ENCODE measurements at regions not wholly inside any gene's neighbourhood (a gene's known extent, or its start where the extent isn't known, plus 50 kb on each side); places are given as distances from the start of the nearest gene placed in this dataset.

DNA sequence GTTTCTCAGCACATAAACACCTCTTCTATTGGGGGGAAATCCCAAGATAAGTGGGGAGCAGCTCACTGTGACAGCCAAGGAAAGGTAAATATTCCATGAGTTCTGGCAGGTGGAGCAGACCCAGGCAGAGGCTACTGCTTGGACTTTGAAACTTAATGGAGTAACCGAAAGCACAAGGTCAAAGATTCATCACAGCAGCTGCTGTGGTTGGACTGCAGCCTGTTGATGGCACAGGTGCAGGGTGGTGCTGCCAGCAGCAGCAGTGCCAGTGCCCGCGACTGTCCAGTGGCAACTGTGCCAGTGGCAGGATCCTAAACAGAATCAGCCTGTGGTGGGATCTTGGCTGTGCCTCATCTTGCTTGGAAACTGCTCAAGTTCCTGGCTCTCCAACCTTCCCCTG, 81.4 kb upstream of the ARID2 start:
- TF ChIP-seq, protein P1, sequence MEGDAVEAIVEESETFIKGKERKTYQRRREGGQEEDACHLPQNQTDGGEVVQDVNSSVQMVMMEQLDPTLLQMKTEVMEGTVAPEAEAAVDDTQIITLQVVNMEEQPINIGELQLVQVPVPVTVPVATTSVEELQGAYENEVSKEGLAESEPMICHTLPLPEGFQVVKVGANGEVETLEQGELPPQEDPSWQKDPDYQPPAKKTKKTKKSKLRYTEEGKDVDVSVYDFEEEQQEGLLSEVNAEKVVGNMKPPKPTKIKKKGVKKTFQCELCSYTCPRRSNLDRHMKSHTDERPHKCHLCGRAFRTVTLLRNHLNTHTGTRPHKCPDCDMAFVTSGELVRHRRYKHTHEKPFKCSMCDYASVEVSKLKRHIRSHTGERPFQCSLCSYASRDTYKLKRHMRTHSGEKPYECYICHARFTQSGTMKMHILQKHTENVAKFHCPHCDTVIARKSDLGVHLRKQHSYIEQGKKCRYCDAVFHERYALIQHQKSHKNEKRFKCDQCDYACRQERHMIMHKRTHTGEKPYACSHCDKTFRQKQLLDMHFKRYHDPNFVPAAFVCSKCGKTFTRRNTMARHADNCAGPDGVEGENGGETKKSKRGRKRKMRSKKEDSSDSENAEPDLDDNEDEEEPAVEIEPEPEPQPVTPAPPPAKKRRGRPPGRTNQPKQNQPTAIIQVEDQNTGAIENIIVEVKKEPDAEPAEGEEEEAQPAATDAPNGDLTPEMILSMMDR (conservative IDR thresholded peaks at IDR 0.05; ENCODE audit: low read depth, low read length): no peak
- DNase-seq (ENCODE audit: low read depth): no peak
- H3K4me3 ChIP-seq (ENCODE audit: low read depth, low read length): no peak overlapping the region

DNA sequence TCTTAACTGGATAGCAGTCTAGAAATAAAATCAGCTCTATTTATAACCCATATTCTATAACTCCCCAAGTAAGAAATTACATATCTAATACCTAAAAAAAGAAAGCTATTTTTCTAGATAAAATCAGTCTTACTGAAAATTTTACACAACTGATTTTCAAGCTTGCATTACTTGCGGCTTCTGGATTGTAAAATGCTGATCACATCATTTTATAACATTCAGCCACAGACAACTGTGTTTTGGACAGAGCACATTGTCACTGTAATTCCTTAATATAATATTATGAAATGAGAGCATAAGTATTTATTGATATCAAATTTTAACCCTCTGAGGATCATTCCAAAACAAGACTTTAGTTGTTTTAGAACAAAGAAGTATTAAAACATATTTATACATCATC, 78.5 kb upstream of the ARID2 start:
- TF ChIP-seq, protein P1 (conservative IDR thresholded peaks at IDR 0.05; ENCODE audit: low read depth, low read length): no peak
- no peak for DNase-seq (ENCODE audit: low read depth)
- H3K4me3 ChIP-seq (ENCODE audit: low read depth, low read length): no peak overlapping the region

DNA sequence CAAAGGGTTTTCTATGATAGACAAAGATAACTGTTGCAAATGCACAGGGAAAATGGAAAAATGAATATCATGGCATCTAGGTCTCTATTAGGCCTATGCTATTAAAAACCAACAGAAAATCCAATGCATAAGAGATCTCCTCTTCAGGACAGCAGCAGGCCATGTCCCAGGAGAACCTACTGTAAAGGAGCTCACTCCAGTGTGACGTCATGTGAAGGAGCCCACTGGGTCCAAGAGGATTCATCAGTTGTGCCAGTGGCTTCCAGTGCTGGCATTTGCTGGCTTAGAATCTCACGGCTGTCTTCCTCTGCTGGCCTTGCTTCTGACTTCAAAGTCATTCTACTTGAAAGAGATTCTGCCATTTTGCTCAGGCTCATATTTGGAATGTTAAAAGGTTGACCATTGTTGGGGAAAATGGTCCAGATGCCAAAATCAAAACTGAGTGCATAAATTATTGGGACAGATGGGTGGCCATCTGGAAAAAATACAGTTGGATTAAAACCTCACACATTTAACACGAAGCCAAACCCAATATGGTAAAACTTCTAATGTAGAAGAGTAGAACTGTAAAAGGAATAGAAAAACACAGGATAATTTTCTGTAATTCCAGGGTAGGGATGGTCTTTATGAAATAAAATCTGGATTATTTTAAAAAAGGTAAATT, 75.4 kb upstream of the ARID2 start:
- TF ChIP-seq, protein P1 (conservative IDR thresholded peaks at IDR 0.05; ENCODE audit: low read depth, low read length): no peak
- no peak for DNase-seq (ENCODE audit: low read depth)
- no peak overlapping the region for H3K4me3 ChIP-seq (ENCODE audit: low read depth, low read length)

DNA sequence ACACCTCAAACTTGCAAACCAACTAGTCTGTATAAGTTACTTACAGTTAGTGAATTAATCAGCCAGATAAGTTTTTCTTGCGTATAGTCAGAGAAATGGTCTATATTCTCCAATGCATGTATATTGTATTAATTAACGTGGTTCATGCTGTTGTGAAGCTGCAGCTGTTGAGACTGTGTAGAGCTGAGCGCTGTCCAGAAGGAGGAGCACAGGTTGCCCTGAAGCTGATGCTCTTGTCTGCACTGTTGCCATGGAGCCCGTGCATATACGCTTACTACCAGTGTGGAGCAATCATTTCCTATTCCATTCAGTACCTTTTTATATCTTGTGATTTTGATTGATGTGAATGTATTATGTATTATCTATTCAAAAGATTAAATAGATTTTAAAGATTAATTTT, 74.3 kb upstream of the ARID2 start:
- H3K4me3 ChIP-seq (ENCODE audit: low read depth, low read length): no peak overlapping the region
- TF ChIP-seq, protein P1 (conservative IDR thresholded peaks at IDR 0.05; ENCODE audit: low read depth, low read length): peak; percentile 37
- DNase-seq (ENCODE audit: low read depth): peak; percentile 68

DNA sequence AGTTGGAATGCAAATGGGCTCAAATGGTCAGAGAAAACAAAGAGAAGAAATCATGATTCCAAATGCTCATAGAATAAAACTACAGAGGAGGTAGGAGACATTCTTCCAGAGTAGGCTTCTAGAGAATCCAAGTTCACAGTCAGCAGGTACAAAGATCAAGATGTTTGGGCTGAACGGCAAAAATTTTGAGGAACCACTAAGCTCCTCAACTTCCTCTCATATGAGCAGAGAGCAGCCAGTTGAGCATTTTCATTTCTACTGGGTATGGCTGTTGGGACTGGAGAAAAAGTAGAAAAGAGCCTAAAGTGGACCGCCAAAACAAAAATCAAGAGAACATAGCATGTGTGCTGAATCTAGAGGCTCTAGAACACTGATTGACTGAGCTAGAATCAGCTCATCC, 73.8 kb upstream of the ARID2 start:
- TF ChIP-seq, protein P1 (conservative IDR thresholded peaks at IDR 0.05; ENCODE audit: low read depth, low read length): no peak
- H3K4me3 ChIP-seq (ENCODE audit: low read depth, low read length): no peak overlapping the region
- DNase-seq (ENCODE audit: low read depth): no peak

DNA sequence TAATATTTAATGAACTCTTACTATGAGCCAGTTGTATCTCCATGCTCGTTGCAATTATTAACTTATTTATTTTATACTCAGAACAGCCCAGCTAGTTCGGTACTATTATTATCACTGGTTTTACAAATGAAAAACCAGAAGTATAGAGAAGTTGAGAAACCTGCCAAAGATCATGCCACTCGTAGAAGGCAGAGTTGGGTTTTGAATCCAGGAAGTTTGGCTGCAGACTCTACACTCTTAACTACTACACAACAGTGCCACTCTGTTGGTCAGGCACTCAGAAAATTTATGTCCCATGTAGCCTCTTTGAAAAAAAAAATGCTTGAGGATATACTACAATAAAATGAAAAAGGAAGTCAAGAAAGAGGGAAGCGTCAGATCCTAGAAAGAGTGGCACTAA, 71.5 kb upstream of the ARID2 start:
- no peak overlapping the region for H3K4me3 ChIP-seq (ENCODE audit: low read depth, low read length)
- TF ChIP-seq, protein P1 (conservative IDR thresholded peaks at IDR 0.05; ENCODE audit: low read depth, low read length): no peak
- no peak for DNase-seq (ENCODE audit: low read depth)

DNA sequence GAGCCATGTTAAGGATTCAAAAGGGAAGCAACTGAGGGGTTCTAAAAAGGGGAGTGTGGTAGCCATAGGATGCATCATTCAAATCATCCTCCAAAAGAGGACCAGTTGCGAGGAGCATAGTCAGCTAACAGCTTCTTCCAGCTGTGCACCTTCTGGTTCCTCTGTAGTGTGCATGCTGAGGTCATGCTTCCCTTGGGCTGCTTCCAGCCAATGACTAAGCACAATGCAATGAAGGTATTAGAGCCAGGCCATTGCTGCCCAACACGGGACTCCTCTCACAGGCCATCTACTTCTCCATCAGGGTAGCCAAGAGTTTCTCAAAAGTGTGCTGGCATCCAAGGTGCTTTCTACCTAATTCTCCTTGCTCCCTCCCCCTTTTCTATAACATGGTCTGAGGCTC, 69.2 kb upstream of the ARID2 start:
- H3K4me3 ChIP-seq (ENCODE audit: low read depth, low read length): no peak overlapping the region
- peak; percentile 83 for DNase-seq (ENCODE audit: low read depth)
- TF ChIP-seq, protein P1 (conservative IDR thresholded peaks at IDR 0.05; ENCODE audit: low read depth, low read length): no peak
